HUES6 (cell line): ENCODE measurements at regions not wholly inside any gene's neighbourhood (a gene's known extent, or its start where the extent isn't known, plus 50 kb on each side); places are given as distances from the start of the nearest gene placed in this dataset.

Experiments used
- H3K27ac ChIP-seq: 2 replicates; pipeline ENCODE4 v1.7.0; 2013; ENCODE audit warnings: low read depth, mild to moderate bottlenecking, low read length, inconsistent platforms
- H3K27me3 ChIP-seq: 2 replicates; pipeline ENCODE4 v1.6.1; 2013; ENCODE audit warnings: low read length; ENCODE audit not compliant: control insufficient read depth, insufficient read depth
- H3K36me3 ChIP-seq: 2 replicates; pipeline ENCODE4 v1.6.1; 2013; ENCODE audit warnings: low read length; ENCODE audit not compliant: control insufficient read depth, insufficient read depth
- H3K4me1 ChIP-seq: 2 replicates; pipeline ENCODE4 v1.6.1; 2013; ENCODE audit warnings: low read length; ENCODE audit not compliant: control insufficient read depth, insufficient read depth
- H3K4me3 ChIP-seq: 2 replicates; pipeline ENCODE4 v1.5.1; 2013; ENCODE audit warnings: low read depth, low read length
- H3K9ac ChIP-seq: one replicate; pipeline ENCODE4 v1.6.1; 2013; ENCODE audit warnings: mild to moderate bottlenecking, low read length
- H3K9me3 ChIP-seq: 2 replicates; pipeline ENCODE4 v1.6.1; 2013; ENCODE audit warnings: low read depth, low read length; ENCODE audit not compliant: control insufficient read depth, insufficient read depth

- H3K4me3 ChIP-seq, result peak overlapping the region; percentile 22
- peak overlapping the region; percentile 45 for H3K9ac ChIP-seq
- no peaks in the 10 kb centered on the region for H3K36me3 ChIP-seq
- peaks cover 23% of the 10 kb centered on the region for H3K4me1 ChIP-seq
- peak overlapping the region; percentile 76; the same call in 1 of the 2 replicates for H3K27ac ChIP-seq
- H3K9me3 ChIP-seq, result peaks cover under 1% of the 10 kb centered on the region; the same call in 1 of the 2 replicates
- 0 out of 2 replicates have a peak, but pooled peaks cover 2% of the 10 kb centered on the region for H3K27me3 ChIP-seq
Observed at GRCh38 chr9:96169484-96169883, 132.5 kb downstream of the HSD17B3 start.

GRCh38 chr9:96168882-96169281, 133.1 kb downstream of the HSD17B3 start:
- Histone ChIP-seq H3K9me3 (peaks cover 4% of the 10 kb centered on the region; the same call in 1 of the 2 replicates), H3K9ac (peak overlapping the region; percentile 45), H3K4me1 (peaks cover 23% of the 10 kb centered on the region), H3K36me3 (no peaks in the 10 kb centered on the region), H3K27me3 (0 out of 2 replicates have a peak, but pooled peaks cover 2% of the 10 kb centered on the region), H3K4me3 (0 out of 2 replicates have a peak overlapping the region, but pooled peaks have one; percentile 12), H3K27ac (peak overlapping the region; percentile 76; the same call in 1 of the 2 replicates)

DNA sequence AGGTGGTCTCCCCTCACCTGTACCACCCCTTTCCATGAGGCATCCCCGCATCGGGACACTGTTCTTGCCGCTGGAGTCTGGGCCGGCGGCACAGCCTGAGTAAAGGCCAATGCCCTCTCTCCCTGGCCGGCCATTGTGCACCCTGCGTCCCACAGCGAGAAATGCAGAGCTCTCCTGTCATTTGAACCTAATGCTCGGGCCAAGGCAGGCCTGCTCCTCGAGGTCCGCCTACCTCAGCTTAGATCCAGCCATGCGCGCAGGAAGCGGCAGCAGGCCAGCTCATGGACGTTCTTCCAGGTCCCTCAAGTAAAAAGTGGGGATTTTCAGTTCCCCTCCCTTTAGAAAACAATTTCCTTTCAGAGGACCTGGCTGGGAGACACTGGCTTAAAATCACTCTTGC, 135.0 kb downstream of the HSD17B3 start:
- no peak overlapping the region for H3K9ac ChIP-seq
- H3K4me1 ChIP-seq, result peaks cover 23% of the 10 kb centered on the region
- H3K9me3 ChIP-seq, result peaks cover 4% of the 10 kb centered on the region; the same call in 1 of the 2 replicates
- no peak overlapping the region for H3K4me3 ChIP-seq
- no peaks in the 10 kb centered on the region for H3K36me3 ChIP-seq
- 0 out of 2 replicates have a peak, but pooled peaks cover 2% of the 10 kb centered on the region for H3K27me3 ChIP-seq
- no peak overlapping the region for H3K27ac ChIP-seq

DNA sequence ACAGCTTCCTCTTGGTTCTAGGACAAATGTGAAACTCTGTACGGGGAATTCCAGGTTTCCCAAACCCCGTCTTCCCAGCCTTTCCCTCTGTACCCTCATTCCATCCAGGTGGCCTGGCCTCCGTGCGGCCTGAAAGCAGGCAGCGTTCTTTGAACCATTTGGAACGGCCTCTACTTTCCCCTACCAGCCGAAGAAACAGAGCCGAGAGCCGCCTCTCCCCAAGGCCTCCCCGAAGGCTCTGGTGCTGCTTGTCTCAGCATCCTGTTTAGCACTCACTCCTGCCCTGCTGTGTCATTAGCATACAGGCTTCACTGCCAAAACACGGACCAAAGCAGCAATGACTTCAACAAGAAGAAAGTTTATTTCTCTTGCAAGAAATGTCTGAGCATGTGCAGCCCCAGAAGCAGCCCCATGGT, 137.7 kb downstream of the HSD17B3 start:
- H3K27ac ChIP-seq, result no peak overlapping the region
- H3K36me3 ChIP-seq, result no peaks in the 10 kb centered on the region
- H3K4me1 ChIP-seq, result peaks cover 9% of the 10 kb centered on the region
- no peak overlapping the region for H3K9ac ChIP-seq
- 0 out of 2 replicates have a peak, but pooled peaks cover 2% of the 10 kb centered on the region for H3K27me3 ChIP-seq
- peaks cover 6% of the 10 kb centered on the region; the same call in 1 of the 2 replicates for H3K9me3 ChIP-seq
- no peak overlapping the region for H3K4me3 ChIP-seq

GRCh38 chr9:96163712-96164111, 138.3 kb downstream of the HSD17B3 start:
- no peak overlapping the region for H3K4me3 ChIP-seq
- peaks cover 3% of the 10 kb centered on the region for H3K4me1 ChIP-seq
- peaks cover 6% of the 10 kb centered on the region; the same call in 1 of the 2 replicates for H3K9me3 ChIP-seq
- no peak overlapping the region for H3K9ac ChIP-seq
- no peak overlapping the region for H3K27ac ChIP-seq
- H3K36me3 ChIP-seq, result no peaks in the 10 kb centered on the region
- H3K27me3 ChIP-seq, result 0 out of 2 replicates have a peak, but pooled peaks cover 2% of the 10 kb centered on the region

DNA sequence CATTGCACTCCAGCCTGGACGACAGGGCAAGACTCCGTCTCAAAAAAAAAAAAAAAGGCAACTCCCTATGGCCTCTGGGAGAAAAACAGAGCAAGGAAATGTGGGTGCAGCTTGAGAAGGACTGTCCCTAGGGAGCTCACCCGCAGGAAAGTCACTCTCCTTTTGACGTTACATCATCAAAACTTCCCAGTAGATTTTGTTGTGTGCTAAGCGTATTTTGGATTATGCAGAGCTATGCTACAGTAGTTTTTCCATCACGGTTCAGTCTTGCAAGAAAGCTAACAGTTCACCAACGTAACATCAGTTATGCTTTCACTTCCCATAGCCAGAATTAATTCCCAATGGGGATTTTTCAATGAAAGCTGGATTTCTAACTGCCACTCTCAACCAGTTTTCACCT, 138.8 kb downstream of the HSD17B3 start:
- Histone ChIP-seq H3K9ac (no peak overlapping the region), H3K4me1 (no peaks in the 10 kb centered on the region; the same call in 1 of the 2 replicates), H3K4me3 (no peak overlapping the region), H3K27ac (no peak overlapping the region), H3K27me3 (no peaks in the 10 kb centered on the region), H3K9me3 (peaks cover 6% of the 10 kb centered on the region; the same call in 1 of the 2 replicates), H3K36me3 (no peaks in the 10 kb centered on the region)

DNA sequence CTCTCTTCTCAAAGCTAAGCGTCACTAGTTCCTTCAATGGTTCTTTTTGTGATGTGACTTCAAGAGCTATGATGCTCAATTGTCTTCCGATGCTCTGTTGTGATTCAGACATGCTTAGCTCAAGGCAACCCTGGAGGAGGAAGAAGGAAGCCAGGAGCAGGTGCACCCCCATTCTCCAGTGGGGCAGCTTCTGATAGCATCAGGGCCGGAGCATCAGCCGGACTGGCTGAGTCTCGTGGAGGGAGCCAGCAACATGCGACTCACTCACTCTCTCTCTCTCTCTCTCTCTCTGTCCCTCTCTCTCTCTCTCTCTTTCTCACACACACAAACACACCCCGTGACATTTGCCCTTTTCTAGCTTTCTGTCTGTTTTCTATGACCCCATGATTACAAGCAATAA, 140.2 kb downstream of the HSD17B3 start:
- Histone ChIP-seq H3K9me3 (peaks cover 6% of the 10 kb centered on the region; the same call in 1 of the 2 replicates), H3K4me1 (peaks cover 4% of the 10 kb centered on the region), H3K9ac (no peak overlapping the region), H3K4me3 (no peak overlapping the region), H3K27ac (no peak overlapping the region), H3K27me3 (no peaks in the 10 kb centered on the region), H3K36me3 (no peaks in the 10 kb centered on the region)

DNA sequence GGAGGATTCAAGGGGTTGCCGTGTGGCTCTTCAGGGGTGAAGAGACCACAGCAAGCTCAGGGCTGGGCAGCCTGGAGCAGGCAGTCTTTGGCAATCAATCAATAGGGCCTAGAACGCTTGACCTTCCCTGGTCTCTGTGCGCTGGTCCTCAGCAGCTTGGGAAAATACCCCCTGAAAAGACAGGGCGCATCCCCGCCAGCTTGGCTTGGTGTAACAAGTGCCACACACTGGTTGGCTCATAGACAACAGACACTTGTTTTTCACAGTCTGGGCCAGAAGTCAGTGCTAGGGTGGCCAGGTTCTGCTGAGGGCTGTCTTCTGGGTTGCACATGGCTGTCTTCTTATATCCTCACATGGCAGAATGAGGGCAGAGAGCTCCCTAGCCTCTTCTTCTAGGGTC, 141.1 kb downstream of the HSD17B3 start:
- H3K27ac ChIP-seq, result no peak overlapping the region
- no peaks in the 10 kb centered on the region for H3K27me3 ChIP-seq
- peaks cover 6% of the 10 kb centered on the region for H3K4me1 ChIP-seq

DNA sequence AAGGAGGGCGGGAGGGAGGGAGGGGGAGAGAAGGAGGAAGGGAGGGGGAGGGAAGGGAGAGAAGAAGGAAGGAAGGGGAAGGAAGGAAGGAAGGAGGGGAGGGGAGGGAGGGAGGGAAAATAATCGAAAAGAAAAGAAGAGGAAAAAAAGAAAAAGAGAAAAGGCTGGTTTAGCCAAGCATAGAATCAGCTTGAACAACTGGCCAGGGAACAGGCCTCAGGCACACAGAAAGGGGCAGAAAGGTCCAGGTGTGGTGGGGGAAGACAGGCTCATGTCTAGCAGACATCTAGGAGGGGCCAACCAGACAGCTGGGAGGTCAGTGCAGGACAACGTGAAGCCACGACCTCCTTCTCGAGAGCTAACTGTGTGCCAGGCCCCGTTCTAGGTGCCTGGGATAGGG, 141.8 kb downstream of the HSD17B3 start:
- no peak overlapping the region for H3K27ac ChIP-seq
- no peaks in the 10 kb centered on the region for H3K36me3 ChIP-seq
- peaks cover 6% of the 10 kb centered on the region; the same call in 1 of the 2 replicates for H3K9me3 ChIP-seq
- peaks cover 6% of the 10 kb centered on the region for H3K4me1 ChIP-seq
- no peak overlapping the region for H3K9ac ChIP-seq
- H3K27me3 ChIP-seq, result no peaks in the 10 kb centered on the region
- no peak overlapping the region for H3K4me3 ChIP-seq

More for the DNA sequence above, 141.1 kb downstream of the HSD17B3 start:
- Histone ChIP-seq H3K9ac (no peak overlapping the region), H3K4me3 (no peak overlapping the region), H3K36me3 (no peaks in the 10 kb centered on the region), H3K9me3 (peaks cover 6% of the 10 kb centered on the region; the same call in 1 of the 2 replicates)

- Histone ChIP-seq H3K9ac (no peak overlapping the region), H3K4me3 (no peak overlapping the region), H3K27me3 (no peaks in the 10 kb centered on the region), H3K4me1 (peaks cover 6% of the 10 kb centered on the region), H3K9me3 (peaks cover 6% of the 10 kb centered on the region; the same call in 1 of the 2 replicates), H3K27ac (no peak overlapping the region), H3K36me3 (no peaks in the 10 kb centered on the region)
Observed at GRCh38 chr9:96159596-96159995, 142.4 kb downstream of the HSD17B3 start.

GRCh38 chr9:96158909-96159575, 142.9 kb downstream of the HSD17B3 start:
- Histone ChIP-seq H3K27me3 (no peaks in the 10 kb centered on the region), H3K9me3 (peaks cover 3% of the 10 kb centered on the region; the same call in 1 of the 2 replicates), H3K27ac (no peak overlapping the region), H3K4me1 (peaks cover 6% of the 10 kb centered on the region; the same call in 1 of the 2 replicates), H3K4me3 (no peak overlapping the region), H3K36me3 (no peaks in the 10 kb centered on the region), H3K9ac (no peak overlapping the region)
